ENCODE measurements at regions not wholly inside any gene's neighbourhood (a gene's known extent, or its start where the extent isn't known, plus 50 kb on each side); places are given as distances from the start of the nearest gene placed in this dataset.

DNA sequence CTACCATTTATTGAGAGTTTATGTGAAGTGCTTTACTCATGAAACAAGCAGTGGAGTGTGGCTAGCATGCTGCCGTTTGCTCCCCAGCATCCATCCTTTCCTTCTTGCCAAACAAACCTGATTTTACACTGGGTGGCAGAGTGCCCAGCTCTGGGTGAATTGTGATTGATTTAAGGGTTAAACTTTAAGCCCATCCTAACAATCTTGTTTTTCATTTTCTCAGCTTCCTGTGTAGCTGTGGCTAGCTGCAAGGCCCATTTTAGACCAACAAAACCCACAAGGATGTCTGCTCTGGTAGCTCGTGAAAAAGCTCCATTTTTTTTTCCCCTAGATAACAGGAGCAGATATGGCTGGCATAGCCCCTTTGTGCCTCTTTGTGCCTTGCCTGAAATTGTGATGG, 77.7 kb upstream of the KCNG1 start:
- no peak for TF ChIP-seq POLR2A (IDR thresholded peaks at IDR 0.05)
- TF ChIP-seq, protein P1, sequence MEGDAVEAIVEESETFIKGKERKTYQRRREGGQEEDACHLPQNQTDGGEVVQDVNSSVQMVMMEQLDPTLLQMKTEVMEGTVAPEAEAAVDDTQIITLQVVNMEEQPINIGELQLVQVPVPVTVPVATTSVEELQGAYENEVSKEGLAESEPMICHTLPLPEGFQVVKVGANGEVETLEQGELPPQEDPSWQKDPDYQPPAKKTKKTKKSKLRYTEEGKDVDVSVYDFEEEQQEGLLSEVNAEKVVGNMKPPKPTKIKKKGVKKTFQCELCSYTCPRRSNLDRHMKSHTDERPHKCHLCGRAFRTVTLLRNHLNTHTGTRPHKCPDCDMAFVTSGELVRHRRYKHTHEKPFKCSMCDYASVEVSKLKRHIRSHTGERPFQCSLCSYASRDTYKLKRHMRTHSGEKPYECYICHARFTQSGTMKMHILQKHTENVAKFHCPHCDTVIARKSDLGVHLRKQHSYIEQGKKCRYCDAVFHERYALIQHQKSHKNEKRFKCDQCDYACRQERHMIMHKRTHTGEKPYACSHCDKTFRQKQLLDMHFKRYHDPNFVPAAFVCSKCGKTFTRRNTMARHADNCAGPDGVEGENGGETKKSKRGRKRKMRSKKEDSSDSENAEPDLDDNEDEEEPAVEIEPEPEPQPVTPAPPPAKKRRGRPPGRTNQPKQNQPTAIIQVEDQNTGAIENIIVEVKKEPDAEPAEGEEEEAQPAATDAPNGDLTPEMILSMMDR (IDR thresholded peaks at IDR 0.05), result no peak

Data from lower leg skin (tissue), 3 donors.